Stimulated activated CD8-positive, alpha-beta memory T cell treated with anti-CD3 and anti-CD28 coated beads, Interleukin-4, amount 100 ng/mL, for 24 hours (primary cell): ENCODE measurements at regions not wholly inside any gene's neighbourhood (a gene's known extent, or its start where the extent isn't known, plus 50 kb on each side); places are given as distances from the start of the nearest gene placed in this dataset.

Experiments
- DNase-seq: peaks from one replicate; pipeline ENCODE4 v3.0.0-alpha.2; 2020; ENCODE audit warnings: low read depth

GRCh38 chr12:130258863-130259262 is 78.8 kb upstream of the PIWIL1 start:
- DNase-seq, result no peak

- no peak for DNase-seq
These were observed 74.7 kb upstream of the PIWIL1 start for GRCh38 chr12:130263025-130263424.

GRCh38 chr12:130263996-130264395 is 73.7 kb upstream of the PIWIL1 start:
- DNase-seq, result no peak

DNA sequence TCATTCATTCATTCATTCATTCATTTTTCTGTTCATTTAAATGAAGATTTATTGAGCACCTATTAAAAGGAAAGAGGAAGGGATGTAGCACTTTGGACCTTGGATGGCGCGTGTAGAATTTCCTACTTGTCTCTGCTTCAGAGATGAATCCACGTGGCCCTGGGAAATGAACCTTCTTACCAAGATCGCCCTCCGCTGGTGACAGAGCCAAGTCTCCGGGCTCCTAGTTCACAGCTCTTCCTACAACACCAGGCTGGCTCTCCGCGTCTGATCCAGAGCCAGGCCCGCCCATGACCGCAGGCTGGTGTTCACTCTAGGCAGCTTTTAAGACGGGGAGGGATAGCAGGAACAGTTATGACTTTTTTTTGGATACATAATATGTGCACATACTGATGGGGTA is 70.9 kb upstream of the PIWIL1 start:
- DNase-seq, result no peak

DNA sequence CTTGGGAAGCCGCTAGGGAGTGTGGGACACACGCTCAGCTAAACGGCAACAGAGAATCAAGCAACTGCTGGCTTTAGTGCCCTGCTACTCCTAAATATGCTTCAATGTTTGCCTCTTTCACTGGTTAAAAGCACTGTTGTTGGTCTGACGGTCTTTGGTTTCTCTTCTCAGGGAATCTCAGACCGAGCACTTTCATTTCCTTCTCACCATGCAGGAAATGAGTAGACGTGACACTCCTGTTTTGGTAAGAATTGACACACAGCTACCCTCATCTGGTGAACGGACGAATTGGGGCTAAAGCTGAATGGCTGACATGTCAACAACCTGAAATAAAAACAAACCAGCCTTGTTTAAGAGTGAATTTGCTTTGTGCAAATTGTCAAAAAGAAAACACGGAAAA is 57.5 kb upstream of the PIWIL1 start:
- no peak for DNase-seq

DNA sequence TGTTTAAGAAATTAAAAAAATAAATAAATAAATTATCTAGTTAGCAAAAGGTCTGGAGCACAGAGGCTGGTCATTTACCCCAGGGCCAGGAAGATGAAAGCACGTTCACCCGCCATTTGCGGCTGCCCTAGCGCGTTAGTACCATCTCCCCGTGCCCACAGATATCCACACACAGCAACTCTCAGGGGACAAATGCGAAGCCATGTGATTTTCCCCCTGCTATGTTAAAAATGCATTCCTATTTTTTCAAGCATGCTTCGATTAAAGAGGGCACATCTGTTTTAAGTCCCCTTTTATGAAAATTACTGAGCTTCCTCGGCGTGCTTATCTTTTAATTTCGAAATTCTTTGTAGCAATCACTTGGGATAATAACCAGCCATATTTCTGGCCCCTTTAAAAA is 56.9 kb upstream of the PIWIL1 start:
- no peak for DNase-seq

DNA sequence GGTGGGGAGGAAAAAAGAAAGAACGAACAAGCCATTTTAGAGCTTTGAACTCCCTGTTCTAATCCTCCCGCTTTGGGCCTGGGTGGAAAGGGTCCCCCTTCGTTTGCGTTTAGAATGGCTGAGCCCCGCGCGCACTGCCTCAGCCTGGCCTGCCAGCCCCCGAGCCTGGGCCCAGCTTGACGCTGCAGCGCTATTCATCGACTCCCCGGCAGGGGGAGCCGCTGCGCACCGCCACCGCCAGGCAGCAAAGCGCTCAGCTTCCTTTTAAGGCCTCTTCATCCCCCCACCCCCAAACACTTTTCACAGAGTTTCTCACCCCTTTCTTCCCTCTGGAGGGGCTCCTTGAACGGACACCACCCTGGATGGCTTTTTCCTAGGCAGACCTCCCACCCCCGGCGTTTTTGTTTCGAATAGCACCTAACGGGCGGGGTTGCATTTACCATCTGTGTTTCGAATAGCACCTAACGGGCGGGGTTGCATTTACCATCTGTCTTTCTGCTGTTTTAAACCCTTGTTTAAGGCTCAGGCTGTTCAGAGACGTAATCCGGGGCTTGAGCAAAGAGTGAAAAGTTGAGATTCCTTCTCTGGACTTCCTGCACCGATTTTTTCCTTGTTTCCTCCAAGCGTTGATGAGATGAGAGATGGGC is 56.4 kb upstream of the PIWIL1 start:
- peak; percentile 12 for DNase-seq

DNA sequence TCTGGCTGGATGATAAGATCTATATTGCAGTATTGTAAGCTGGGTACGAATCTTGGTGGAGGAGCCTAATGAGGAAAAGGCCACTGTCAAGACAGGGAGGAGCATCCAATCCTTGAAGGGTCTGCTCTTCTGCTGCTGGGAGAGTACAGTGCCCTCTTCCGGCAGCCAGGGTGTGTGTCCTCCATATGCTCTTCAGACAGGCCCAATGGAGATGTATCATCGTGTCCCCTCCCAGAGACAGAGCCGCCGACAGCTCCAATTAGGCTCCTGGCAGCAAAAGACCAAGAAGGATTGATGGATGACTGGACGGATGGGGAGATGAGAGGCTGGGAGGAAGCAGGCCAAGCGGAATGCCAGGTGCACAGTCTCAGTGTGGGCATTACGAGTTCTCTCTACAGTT is 51.6 kb upstream of the PIWIL1 start:
- DNase-seq, result no peak

DNA sequence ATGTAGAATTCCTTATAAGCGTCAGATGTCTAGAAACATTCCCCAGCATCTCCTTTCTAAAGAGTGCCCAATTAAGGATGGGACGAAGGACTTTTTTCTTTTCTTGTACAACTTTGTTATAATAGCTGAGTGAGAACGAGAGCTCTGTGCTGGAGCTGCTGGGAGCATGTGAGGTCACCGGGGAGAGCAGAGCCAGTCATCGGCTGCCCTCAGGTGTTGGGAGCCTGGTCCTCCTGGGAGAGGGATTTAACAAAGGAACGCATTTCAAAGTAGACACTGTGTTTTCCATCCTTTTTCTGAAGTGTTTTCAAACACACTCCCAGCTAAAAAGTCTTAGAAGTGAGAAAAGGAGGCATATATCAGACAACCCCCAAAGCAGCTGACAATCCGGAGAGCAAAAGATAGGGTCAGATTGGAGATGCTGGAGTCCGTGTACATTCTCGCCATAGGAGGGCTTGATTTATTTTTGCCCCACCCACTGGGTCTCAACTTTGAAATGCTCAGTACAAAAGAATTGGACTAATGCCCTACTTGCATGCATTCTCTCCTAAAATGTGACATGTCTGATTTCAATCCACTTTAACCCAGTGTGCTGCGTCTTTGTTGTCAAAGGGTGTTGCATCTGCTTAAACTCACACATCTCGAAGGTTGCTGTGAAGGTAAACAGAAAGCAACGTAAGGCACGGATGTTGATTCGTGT is 50.8 kb upstream of the PIWIL1 start:
- DNase-seq, result no peak
